IMR-90 (cell line): ENCODE measurements at regions not wholly inside any gene's neighbourhood (a gene's known extent, or its start where the extent isn't known, plus 50 kb on each side); places are given as distances from the start of the nearest gene placed in this dataset.

Experiments used
- ATAC-seq: fragments of 200-7000 bp; cut with Tn5 transposase; 2 replicates; pipeline ENCODE4 v1.9.1; 2020; ENCODE audit warnings: low read depth, mild to moderate bottlenecking, moderate library complexity
- BruUV-seq: library from RNA; stranded (reverse); fragments of 400-500 nt; replicated peaks from 2 replicates; lab custom pipeline; 2021; lab: Mats Ljungman, UMichigan
- CTCF ChIA-PET: fragments of 300-600 bp; formaldehyde crosslinking; extraction: SDS; loops from one replicate; lab custom pipeline; 2021; ENCODE audit warnings: antibody characterized with exemption; lab: Yijun Ruan, JAX
- POLR2A ChIA-PET: fragments of 300-600 bp; sonication (Branson Sonifier 250); formaldehyde crosslinking; loops from one replicate; lab custom pipeline; 2022; ENCODE audit warnings: antibody characterized with exemption; ENCODE audit not compliant: unreplicated experiment; lab: Charles Lee
- DNase-seq: peaks from one replicate; pipeline ENCODE4 v3.0.0; 2013
- H2AFZ ChIP-seq: replicated peaks from 2 replicates; pipeline ENCODE3; 2013; ENCODE audit warnings: low read length, mild to moderate bottlenecking; ENCODE audit not compliant: poor library complexity
- H2AK5ac ChIP-seq: 2 replicates; pipeline ENCODE4 v1.6.1; 2013; ENCODE audit warnings: low read depth, low read length, inconsistent platforms
- H2AK9ac ChIP-seq: replicated peaks from 2 replicates; pipeline ENCODE3; 2013; ENCODE audit warnings: mild to moderate bottlenecking, low read depth, low read length, moderate library complexity; ENCODE audit not compliant: poor library complexity
- H2BK120ac ChIP-seq: 2 replicates; pipeline ENCODE4 v1.6.1; 2013; ENCODE audit warnings: low read depth, low read length, inconsistent platforms
- H2BK15ac ChIP-seq: 3 replicates; pipeline ENCODE4 v1.6.1; 2013; ENCODE audit warnings: low read depth, low read length, inconsistent platforms
- H2BK20ac ChIP-seq: 2 replicates; pipeline ENCODE4 v1.6.1; 2013; ENCODE audit warnings: low read depth, mild to moderate bottlenecking, inconsistent platforms, low read length, moderate library complexity
- H2BK5ac ChIP-seq: 2 replicates; pipeline ENCODE4 v1.6.1; 2013; ENCODE audit warnings: mild to moderate bottlenecking, low read depth, low read length, inconsistent platforms; ENCODE audit not compliant: poor library complexity, severe bottlenecking
- H3K14ac ChIP-seq: replicated peaks from 2 replicates; pipeline ENCODE4 v1.6.1; 2013; ENCODE audit warnings: low read depth, low read length, inconsistent platforms
- H3K18ac ChIP-seq: 2 replicates; pipeline ENCODE4 v1.6.1; 2013; ENCODE audit warnings: low read depth, low read length, control low read depth
- H3K23ac ChIP-seq: 2 replicates; pipeline ENCODE4 v1.6.1; 2013; ENCODE audit warnings: low read depth, low read length, inconsistent platforms
- H3K27ac ChIP-seq: 2 replicates; pipeline ENCODE4 v1.5.1; 2013; ENCODE audit warnings: mild to moderate bottlenecking, control low read depth, low read length; ENCODE audit not compliant: insufficient read depth
- H3K27me3 ChIP-seq: 2 replicates; pipeline ENCODE4 v1.6.1; 2013; ENCODE audit warnings: low read length; ENCODE audit not compliant: control insufficient read depth, insufficient read depth
- H3K36me3 ChIP-seq: 2 replicates; pipeline ENCODE4 v1.6.1; 2013; ENCODE audit warnings: low read length, mixed read lengths; ENCODE audit not compliant: control insufficient read depth, insufficient read depth
- H3K4ac ChIP-seq: 2 replicates; pipeline ENCODE4 v1.6.1; 2013; ENCODE audit warnings: low read depth, low read length, inconsistent platforms
- H3K4me1 ChIP-seq: 2 replicates; pipeline ENCODE4 v1.6.1; 2013; ENCODE audit warnings: low read length, mixed read lengths; ENCODE audit not compliant: control insufficient read depth, insufficient read depth
- H3K4me2 ChIP-seq: 2 replicates; pipeline ENCODE4 v1.6.1; 2013; ENCODE audit warnings: low read depth, mild to moderate bottlenecking, control low read depth, low read length, moderate library complexity
- H3K4me3 ChIP-seq: 2 replicates; pipeline ENCODE4 v1.5.1; 2013; ENCODE audit warnings: low read depth, mild to moderate bottlenecking, control low read depth, low read length, moderate library complexity; ENCODE audit not compliant: insufficient read depth
- H3K56ac ChIP-seq: 2 replicates; pipeline ENCODE4 v1.6.1; 2013; ENCODE audit warnings: low read length, inconsistent platforms; ENCODE audit not compliant: insufficient read depth; ENCODE audit errors: extremely low read depth
- H3K79me1 ChIP-seq, 2 experiments: 2 replicates each; pipeline ENCODE4 v1.6.1; 2013; ENCODE audit warnings: low read length in 2 of 2, inconsistent platforms in 1 of 2, low read depth in 1 of 2
- H3K9ac ChIP-seq: 2 replicates; pipeline ENCODE4 v1.6.1; 2013; ENCODE audit warnings: low read depth, low read length, control low read depth
- H3K9me1 ChIP-seq: 2 replicates; pipeline ENCODE4 v1.6.1; 2013; ENCODE audit warnings: low read length, inconsistent platforms; ENCODE audit not compliant: insufficient read depth
- H3K9me3 ChIP-seq: 2 replicates; pipeline ENCODE4 v1.6.1; 2013; ENCODE audit warnings: low read length; ENCODE audit not compliant: control insufficient read depth, insufficient read depth
- H4K20me1 ChIP-seq: 2 replicates; pipeline ENCODE4 v1.6.1; 2013; ENCODE audit warnings: low read length, inconsistent platforms; ENCODE audit not compliant: insufficient read depth
- H4K5ac ChIP-seq: 2 replicates; pipeline ENCODE4 v1.6.1; 2013; ENCODE audit warnings: mild to moderate bottlenecking, low read depth, low read length, control low read depth
- H4K8ac ChIP-seq, 2 experiments: 2 replicates each; pipeline ENCODE4 v1.6.1; 2013; ENCODE audit warnings: low read depth in 2 of 2, low read length in 2 of 2, control low read depth in 1 of 2, inconsistent platforms in 1 of 2
- H4K91ac ChIP-seq: 2 replicates; pipeline ENCODE4 v1.6.1; 2013; ENCODE audit warnings: low read depth, low read length, inconsistent platforms; ENCODE audit not compliant: insufficient read depth
- BHLHE40 ChIP-seq: fragments of 150-350 bp; IDR thresholded peaks from 2 replicates; pipeline ENCODE4 v1.6.1; 2016; ENCODE audit warnings: mild to moderate bottlenecking, low read depth, low read length
- CEBPB ChIP-seq: IDR thresholded peaks from 2 replicates; pipeline ENCODE4 v1.6.1; 2012; ENCODE audit warnings: low read depth, low read length, improper control_type of control experiment
- CHD1 ChIP-seq: IDR thresholded peaks from 2 replicates; pipeline ENCODE4 v1.6.1; 2012; ENCODE audit warnings: low read depth, low read length, improper control_type of control experiment
- FOS ChIP-seq: fragments of 150-350 bp; IDR thresholded peaks from 2 replicates; pipeline ENCODE4 v1.6.1; 2016; ENCODE audit warnings: low read depth, low read length
- MAFK ChIP-seq: IDR thresholded peaks from 2 replicates; pipeline ENCODE4 v1.6.1; 2012; ENCODE audit warnings: low read depth, low read length, improper control_type of control experiment
- MAZ ChIP-seq: IDR thresholded peaks from 2 replicates; pipeline ENCODE4 v1.6.1; 2012; ENCODE audit warnings: low read depth, mild to moderate bottlenecking, low read length, improper control_type of control experiment, moderate library complexity, borderline replicate concordance
- MXI1 ChIP-seq: IDR thresholded peaks from 2 replicates; pipeline ENCODE4 v1.6.1; 2012; ENCODE audit warnings: low read depth, mild to moderate bottlenecking, low read length, moderate library complexity, borderline replicate concordance
- NFE2L2 ChIP-seq: fragments of 150-350 bp; IDR thresholded peaks from 2 replicates; pipeline ENCODE4 v1.6.1; 2016; ENCODE audit warnings: low read depth, mild to moderate bottlenecking, low read length
- POLR2A ChIP-seq: IDR thresholded peaks from 2 replicates; pipeline ENCODE4 v1.6.1; 2012; ENCODE audit warnings: mild to moderate bottlenecking, low read depth, low read length
- RAD21 ChIP-seq: IDR thresholded peaks from 2 replicates; pipeline ENCODE4 v1.6.1; 2012; ENCODE audit warnings: low read length, improper control_type of control experiment
- RCOR1 ChIP-seq: IDR thresholded peaks from 2 replicates; pipeline ENCODE4 v1.6.1; 2012; ENCODE audit warnings: mild to moderate bottlenecking, low read length, improper control_type of control experiment; ENCODE audit not compliant: insufficient replicate concordance
- RFX5 ChIP-seq: IDR thresholded peaks from 2 replicates; pipeline ENCODE4 v1.8.0; 2012; ENCODE audit warnings: low read depth, mild to moderate bottlenecking, low read length, moderate library complexity
- SMC3 ChIP-seq: fragments of 150-350 bp; IDR thresholded peaks from 2 replicates; pipeline ENCODE4 v1.6.1; 2016; ENCODE audit warnings: low read depth, mild to moderate bottlenecking, antibody characterized with exemption, low read length, moderate library complexity
- WGBS, 2 experiments: methylation state at CpG; one replicate each; pipeline versions ENCODE4 v1.1.5 to v1.1.7; 2013; ENCODE audit warnings: missing lambda C conversion rate in 2 of 2; ENCODE audit not compliant: insufficient read length in 1 of 2; ENCODE audit errors: extremely low coverage in 2 of 2; 5-methylcytosine and 5-hydroxymethylcytosine counted together
- dilution Hi-C: fragments of 300-500 bp; cut with HindIII; formaldehyde crosslinking; loops from one replicate; pipeline ENCODE4 v1.14.3; 2018; ENCODE audit warnings: low sequenced_read_pairs; ENCODE audit not compliant: unreplicated experiment
- in situ Hi-C: fragments of 300-500 bp; cut with MboI; formaldehyde crosslinking; loops from 3 replicates; pipeline ENCODE4 v1.14.3; 2019; ENCODE audit warnings: low sequenced_read_pairs, inconsistent platforms, mixed read lengths
- intact Hi-C: fragments of 100-400 bp; cut with micrococcal nuclease; formaldehyde crosslinking; loops from 2 replicates; pipeline ENCODE4 v1.10.0; 2022
- TF ChIP-seq, protein P1 (sequence below): conservative IDR thresholded peaks from 2 replicates; pipeline ENCODE4 v1.5.1; 2012; ENCODE audit warnings: mild to moderate bottlenecking, low read depth, low read length, improper control_type of control experiment
- TF ChIP-seq, protein P2 (sequence below): fragments of 150-350 bp; IDR thresholded peaks from 2 replicates; pipeline ENCODE4 v1.6.1; 2017; ENCODE audit warnings: mild to moderate bottlenecking, antibody characterized with exemption, low read length, low read depth
- TF ChIP-seq, protein P3 (sequence below): fragments of 150-350 bp; IDR thresholded peaks from 2 replicates; pipeline ENCODE4 v1.6.1; 2016; ENCODE audit warnings: low read depth, mild to moderate bottlenecking, low read length, moderate library complexity, borderline replicate concordance

GRCh38 chr20:12886618-12887363 lies 122.0 kb upstream of the SPTLC3 start:
- Histone ChIP-seq H3K4ac (no peak overlapping the region), H3K4me3 (no peak overlapping the region), H3K9ac (no peak overlapping the region), H2BK5ac (no peak overlapping the region), H3K4me1 (no peaks in the 10 kb centered on the region), H3K18ac (no peak overlapping the region), H3K4me2 (no peak overlapping the region), H2BK15ac (no peak overlapping the region), H4K91ac (no peak overlapping the region), H2AFZ (no peak overlapping the region), H3K9me3 (no peaks in the 10 kb centered on the region), H4K5ac (no peak overlapping the region), H3K14ac (no peak overlapping the region), H3K9me1 (no peaks in the 10 kb centered on the region), H3K79me1 (no peaks in the 10 kb centered on the region), H2BK20ac (no peak overlapping the region), H3K36me3 (no peaks in the 10 kb centered on the region), H2AK9ac (no peak overlapping the region), H2AK5ac (no peak overlapping the region), H2BK120ac (no peak overlapping the region), H3K27ac (no peak overlapping the region), H4K20me1 (no peaks in the 10 kb centered on the region), H3K27me3 (no peaks in the 10 kb centered on the region), H3K56ac (no peak overlapping the region), H4K8ac (no peak overlapping the region), H3K23ac (no peak overlapping the region)
- ATAC-seq: no peak
- intact Hi-C loops (no loop called here), in situ Hi-C loops (no loop called here), dilution Hi-C loops (no loop called here)
- BruUV-seq: no TSS peak
- ChIA-PET POLR2A (no interaction called here), CTCF (no interaction called here)
- TF ChIP-seq, protein P1, sequence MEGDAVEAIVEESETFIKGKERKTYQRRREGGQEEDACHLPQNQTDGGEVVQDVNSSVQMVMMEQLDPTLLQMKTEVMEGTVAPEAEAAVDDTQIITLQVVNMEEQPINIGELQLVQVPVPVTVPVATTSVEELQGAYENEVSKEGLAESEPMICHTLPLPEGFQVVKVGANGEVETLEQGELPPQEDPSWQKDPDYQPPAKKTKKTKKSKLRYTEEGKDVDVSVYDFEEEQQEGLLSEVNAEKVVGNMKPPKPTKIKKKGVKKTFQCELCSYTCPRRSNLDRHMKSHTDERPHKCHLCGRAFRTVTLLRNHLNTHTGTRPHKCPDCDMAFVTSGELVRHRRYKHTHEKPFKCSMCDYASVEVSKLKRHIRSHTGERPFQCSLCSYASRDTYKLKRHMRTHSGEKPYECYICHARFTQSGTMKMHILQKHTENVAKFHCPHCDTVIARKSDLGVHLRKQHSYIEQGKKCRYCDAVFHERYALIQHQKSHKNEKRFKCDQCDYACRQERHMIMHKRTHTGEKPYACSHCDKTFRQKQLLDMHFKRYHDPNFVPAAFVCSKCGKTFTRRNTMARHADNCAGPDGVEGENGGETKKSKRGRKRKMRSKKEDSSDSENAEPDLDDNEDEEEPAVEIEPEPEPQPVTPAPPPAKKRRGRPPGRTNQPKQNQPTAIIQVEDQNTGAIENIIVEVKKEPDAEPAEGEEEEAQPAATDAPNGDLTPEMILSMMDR: no peak
- TF ChIP-seq, protein P2, sequence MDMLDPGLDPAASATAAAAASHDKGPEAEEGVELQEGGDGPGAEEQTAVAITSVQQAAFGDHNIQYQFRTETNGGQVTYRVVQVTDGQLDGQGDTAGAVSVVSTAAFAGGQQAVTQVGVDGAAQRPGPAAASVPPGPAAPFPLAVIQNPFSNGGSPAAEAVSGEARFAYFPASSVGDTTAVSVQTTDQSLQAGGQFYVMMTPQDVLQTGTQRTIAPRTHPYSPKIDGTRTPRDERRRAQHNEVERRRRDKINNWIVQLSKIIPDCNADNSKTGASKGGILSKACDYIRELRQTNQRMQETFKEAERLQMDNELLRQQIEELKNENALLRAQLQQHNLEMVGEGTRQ: no peak
- TF ChIP-seq RCOR1 (no peak), CEBPB (no peak), BHLHE40 (no peak), NFE2L2 (no peak), POLR2A (no peak), MXI1 (no peak), FOS (no peak), MAFK (no peak), RFX5 (no peak), MAZ (no peak), CHD1 (no peak), SMC3 (no peak), RAD21 (no peak)
- TF ChIP-seq, protein P3, sequence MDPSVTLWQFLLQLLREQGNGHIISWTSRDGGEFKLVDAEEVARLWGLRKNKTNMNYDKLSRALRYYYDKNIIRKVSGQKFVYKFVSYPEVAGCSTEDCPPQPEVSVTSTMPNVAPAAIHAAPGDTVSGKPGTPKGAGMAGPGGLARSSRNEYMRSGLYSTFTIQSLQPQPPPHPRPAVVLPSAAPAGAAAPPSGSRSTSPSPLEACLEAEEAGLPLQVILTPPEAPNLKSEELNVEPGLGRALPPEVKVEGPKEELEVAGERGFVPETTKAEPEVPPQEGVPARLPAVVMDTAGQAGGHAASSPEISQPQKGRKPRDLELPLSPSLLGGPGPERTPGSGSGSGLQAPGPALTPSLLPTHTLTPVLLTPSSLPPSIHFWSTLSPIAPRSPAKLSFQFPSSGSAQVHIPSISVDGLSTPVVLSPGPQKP: no peak
- no peak for DNase-seq
- no CpG with 5 or more reads among the region's 5 CpGs for WGBS, 2 experiments
